Stomach (tissue), 4 donors: ENCODE measurements at regions not wholly inside any gene's neighbourhood (a gene's known extent, or its start where the extent isn't known, plus 50 kb on each side); places are given as distances from the start of the nearest gene placed in this dataset.

Experiments used
- EP300 ChIP-seq: sonication (generic); formaldehyde crosslinking; IDR thresholded peaks from one replicate; pipeline ENCODE4 v1.6.1; 2017; ENCODE audit warnings: antibody characterized with exemption
- POLR2A ChIP-seq, 4 donors: fragments of 450-650 bp; IDR thresholded peaks; one replicate each; pipeline ENCODE4 v1.6.1; 2016; ENCODE audit warnings: antibody characterized with exemption in 4 of 4, control low read depth in 2 of 4, mild to moderate bottlenecking in 1 of 4, moderate library complexity in 1 of 4

DNA sequence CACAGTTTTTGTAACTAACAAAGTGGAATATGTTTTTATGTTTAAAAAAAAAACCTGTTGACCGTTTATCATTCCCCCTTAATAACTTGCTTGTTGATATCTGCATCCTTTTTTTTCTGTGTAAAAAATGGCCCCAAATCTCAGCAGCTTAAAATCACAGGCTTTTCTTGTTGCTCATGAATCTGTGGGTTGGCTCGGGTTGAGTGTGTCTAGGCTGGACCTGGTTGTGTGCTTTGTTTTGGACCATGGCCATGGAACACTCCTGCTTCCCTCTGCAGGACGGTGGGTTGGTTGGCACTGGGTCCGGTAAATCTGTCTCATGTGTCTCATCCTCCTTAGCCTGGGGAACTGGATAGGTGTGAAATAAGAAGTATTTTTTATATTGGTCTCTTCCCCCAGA, 139.0 kb upstream of the LINC00305 start:
- no peak for TF ChIP-seq EP300
- TF ChIP-seq POLR2A (IDR thresholded peaks at IDR 0.05): no peak
